ENCODE measurements at regions not wholly inside any gene's neighbourhood (a gene's known extent, or its start where the extent isn't known, plus 50 kb on each side); places are given as distances from the start of the nearest gene placed in this dataset.

DNA sequence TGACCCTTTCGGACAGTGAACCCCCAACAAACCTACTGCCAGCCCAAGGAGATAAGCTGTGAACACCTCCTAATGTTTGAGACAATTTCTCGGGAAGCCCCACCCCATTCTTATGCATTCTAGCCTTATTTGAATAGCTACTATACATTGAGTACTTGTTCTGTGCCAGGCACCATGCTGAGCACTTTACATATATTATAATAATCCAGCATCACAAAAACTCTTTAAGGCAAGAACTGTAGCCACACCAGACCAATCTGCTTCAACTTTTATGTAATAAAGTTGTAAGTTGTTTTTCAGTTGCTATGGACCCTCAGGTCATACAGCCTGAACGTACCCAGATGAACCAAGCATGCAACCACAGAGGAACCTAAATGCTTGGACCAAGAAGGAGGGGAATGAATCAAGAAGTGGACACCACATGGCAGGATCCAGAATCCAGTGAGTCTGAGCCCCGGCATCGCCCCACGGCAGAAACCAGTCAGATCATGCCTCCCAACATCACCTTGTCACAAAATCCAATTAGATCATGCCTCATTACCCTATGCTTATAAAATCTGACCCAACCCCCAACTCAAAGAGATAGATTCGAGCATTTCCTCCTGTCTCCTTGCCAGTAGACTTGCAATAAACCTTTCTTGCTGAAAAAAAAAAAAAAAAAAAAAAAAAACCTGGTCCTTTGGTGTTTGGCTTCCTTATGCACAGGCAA is 225.0 kb downstream of the QDPR start:
- DNase-seq: no peak
- ChIA-PET CTCF (no interaction called here), POLR2A (ENCODE audit: unreplicated experiment) (no interaction called here)
- H3K27ac ChIP-seq: no peak overlapping the region
- H3K4me2 ChIP-seq: no peak overlapping the region
- H3K9me3 ChIP-seq (ENCODE audit: insufficient read depth, low read depth): no peaks in the 10 kb centered on the region
- no peaks in the 10 kb centered on the region for H3K9me2 ChIP-seq (ENCODE audit: insufficient read depth)
- no peaks in the 10 kb centered on the region for H3K36me3 ChIP-seq (ENCODE audit: low read depth)
- no peaks in the 10 kb centered on the region for H3K4me1 ChIP-seq (replicated peaks; ENCODE audit: insufficient read depth)
- intact Hi-C loops (cut with micrococcal nuclease; ENCODE audit: unreplicated experiment): no loop called here
- no peaks in the 10 kb centered on the region for H3F3A ChIP-seq (ENCODE audit: insufficient read depth, low read depth)
- H2AFZ ChIP-seq: no peak overlapping the region
- TF ChIP-seq, protein P1, sequence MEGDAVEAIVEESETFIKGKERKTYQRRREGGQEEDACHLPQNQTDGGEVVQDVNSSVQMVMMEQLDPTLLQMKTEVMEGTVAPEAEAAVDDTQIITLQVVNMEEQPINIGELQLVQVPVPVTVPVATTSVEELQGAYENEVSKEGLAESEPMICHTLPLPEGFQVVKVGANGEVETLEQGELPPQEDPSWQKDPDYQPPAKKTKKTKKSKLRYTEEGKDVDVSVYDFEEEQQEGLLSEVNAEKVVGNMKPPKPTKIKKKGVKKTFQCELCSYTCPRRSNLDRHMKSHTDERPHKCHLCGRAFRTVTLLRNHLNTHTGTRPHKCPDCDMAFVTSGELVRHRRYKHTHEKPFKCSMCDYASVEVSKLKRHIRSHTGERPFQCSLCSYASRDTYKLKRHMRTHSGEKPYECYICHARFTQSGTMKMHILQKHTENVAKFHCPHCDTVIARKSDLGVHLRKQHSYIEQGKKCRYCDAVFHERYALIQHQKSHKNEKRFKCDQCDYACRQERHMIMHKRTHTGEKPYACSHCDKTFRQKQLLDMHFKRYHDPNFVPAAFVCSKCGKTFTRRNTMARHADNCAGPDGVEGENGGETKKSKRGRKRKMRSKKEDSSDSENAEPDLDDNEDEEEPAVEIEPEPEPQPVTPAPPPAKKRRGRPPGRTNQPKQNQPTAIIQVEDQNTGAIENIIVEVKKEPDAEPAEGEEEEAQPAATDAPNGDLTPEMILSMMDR (conservative IDR thresholded peaks at IDR 0.05): no peak
- no peak for TF ChIP-seq EZH2 (IDR thresholded peaks at IDR 0.05; ENCODE audit: low read depth)
- H3K27me3 ChIP-seq (ENCODE audit: insufficient read depth, low read depth): peaks cover 7% of the 10 kb centered on the region; the same call in 1 of the 2 replicates
- no TSS peak for BruUV-seq (replicated peaks)
- no peaks in the 10 kb centered on the region for H4K20me1 ChIP-seq (ENCODE audit: insufficient read depth)
- H3K4me3 ChIP-seq: no peak overlapping the region
- no peaks in the 10 kb centered on the region for H3K79me2 ChIP-seq (ENCODE audit: low read depth)

DNA sequence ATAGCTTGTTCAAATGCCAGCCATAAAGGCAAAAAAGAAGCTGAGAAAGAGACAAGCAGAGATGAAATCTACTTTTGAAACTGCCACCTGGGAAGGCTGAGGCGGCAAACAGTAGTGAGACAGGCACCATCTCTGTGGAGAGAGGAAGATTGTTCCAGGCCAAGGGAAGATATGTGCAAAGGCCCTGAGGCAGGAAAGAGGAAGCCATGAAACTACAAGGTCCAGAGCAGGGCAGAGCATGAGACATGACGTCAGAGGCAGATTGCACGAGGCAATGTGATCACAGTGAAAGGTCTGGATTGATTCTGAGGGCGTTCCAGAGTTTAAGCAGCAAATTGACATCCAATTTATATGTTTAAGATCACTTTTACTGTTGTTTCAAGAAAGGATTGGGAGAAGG is 226.1 kb downstream of the QDPR start:
- no TSS peak for BruUV-seq (replicated peaks)
- intact Hi-C loops (cut with micrococcal nuclease; ENCODE audit: unreplicated experiment): no loop called here

DNA sequence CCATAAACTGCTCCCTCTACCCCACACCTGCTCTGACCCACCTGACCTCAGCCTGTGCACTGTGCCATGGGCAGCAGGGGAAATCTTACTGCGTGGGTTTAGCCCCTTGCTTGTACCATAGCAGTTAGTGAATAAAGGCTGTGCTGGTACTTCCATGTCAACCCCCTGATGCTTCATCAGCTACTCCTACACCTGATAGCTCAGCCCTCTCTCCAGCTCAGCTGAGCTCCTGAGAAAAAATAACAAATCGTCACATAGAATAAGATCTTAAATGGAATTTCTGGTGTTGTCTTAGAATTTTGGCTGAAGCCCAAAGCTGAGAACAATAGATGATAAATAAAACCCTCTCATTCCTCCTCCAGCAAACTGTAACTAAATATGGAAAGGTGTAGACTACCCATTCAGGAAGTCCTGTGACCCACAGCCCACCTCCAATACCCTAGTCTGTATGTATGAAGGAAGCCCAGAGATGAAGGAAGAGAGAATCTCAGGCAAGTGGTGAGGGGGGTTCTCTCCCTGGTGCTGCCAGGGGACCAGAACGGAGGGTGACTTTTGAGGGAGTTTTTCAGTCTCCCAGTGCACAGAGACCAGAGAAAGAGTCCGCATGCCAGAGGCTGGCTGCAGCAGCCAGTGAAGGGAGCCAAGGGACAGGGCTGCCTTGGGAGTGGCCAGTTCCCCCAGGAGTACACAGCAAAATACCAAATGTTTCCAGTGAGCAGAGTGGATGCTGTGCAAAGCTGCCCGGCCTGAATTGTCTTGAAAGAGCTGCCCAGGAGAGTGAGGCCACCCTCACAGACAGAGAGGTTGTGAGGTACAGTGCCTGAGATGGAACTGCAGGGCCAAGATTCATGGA is 227.3 kb downstream of the QDPR start:
- Histone ChIP-seq H3K9me3 (ENCODE audit: insufficient read depth, low read depth) (no peaks in the 10 kb centered on the region), H3K4me2 (no peak overlapping the region), H4K20me1 (ENCODE audit: insufficient read depth) (no peaks in the 10 kb centered on the region), H3K27ac (no peak overlapping the region), H2AFZ (no peak overlapping the region), H3K4me1 (replicated peaks; ENCODE audit: insufficient read depth) (no peaks in the 10 kb centered on the region), H3K36me3 (ENCODE audit: low read depth) (no peaks in the 10 kb centered on the region), H3F3A (ENCODE audit: insufficient read depth, low read depth) (no peaks in the 10 kb centered on the region), H3K4me3 (no peak overlapping the region), H3K9me2 (ENCODE audit: insufficient read depth) (no peaks in the 10 kb centered on the region), H3K27me3 (ENCODE audit: insufficient read depth, low read depth) (peaks cover 7% of the 10 kb centered on the region; the same call in 1 of the 2 replicates), H3K79me2 (ENCODE audit: low read depth) (no peaks in the 10 kb centered on the region)
- CTCF ChIA-PET: no interaction called here
- TF ChIP-seq, protein P1 (conservative IDR thresholded peaks at IDR 0.05): no peak
- TF ChIP-seq EZH2 (IDR thresholded peaks at IDR 0.05; ENCODE audit: low read depth): no peak
- no peak for DNase-seq
- POLR2A ChIA-PET (ENCODE audit: unreplicated experiment): no interaction called here
- no TSS peak for BruUV-seq (replicated peaks)
- intact Hi-C loops (cut with micrococcal nuclease; ENCODE audit: unreplicated experiment): no loop called here

More for the DNA sequence above, 226.1 kb downstream of the QDPR start:
- H2AFZ ChIP-seq: no peak overlapping the region
- no peaks in the 10 kb centered on the region for H3K9me3 ChIP-seq (ENCODE audit: insufficient read depth, low read depth)
- H3K4me1 ChIP-seq (replicated peaks; ENCODE audit: insufficient read depth): no peaks in the 10 kb centered on the region
- H3F3A ChIP-seq (ENCODE audit: insufficient read depth, low read depth): no peaks in the 10 kb centered on the region
- TF ChIP-seq, protein P1 (conservative IDR thresholded peaks at IDR 0.05): no peak
- TF ChIP-seq EZH2 (IDR thresholded peaks at IDR 0.05; ENCODE audit: low read depth): no peak
- H3K4me2 ChIP-seq: no peak overlapping the region
- H3K4me3 ChIP-seq: no peak overlapping the region
- no peaks in the 10 kb centered on the region for H3K36me3 ChIP-seq (ENCODE audit: low read depth)
- CTCF ChIA-PET: no interaction called here
- no peaks in the 10 kb centered on the region for H3K9me2 ChIP-seq (ENCODE audit: insufficient read depth)
- H3K27ac ChIP-seq: no peak overlapping the region
- POLR2A ChIA-PET (ENCODE audit: unreplicated experiment): no interaction called here
- no peak for DNase-seq
- no peaks in the 10 kb centered on the region for H3K79me2 ChIP-seq (ENCODE audit: low read depth)
- no peaks in the 10 kb centered on the region for H4K20me1 ChIP-seq (ENCODE audit: insufficient read depth)
- peaks cover 7% of the 10 kb centered on the region; the same call in 1 of the 2 replicates for H3K27me3 ChIP-seq (ENCODE audit: insufficient read depth, low read depth)
